ENCODE measurements at regions not wholly inside any gene's neighbourhood (a gene's known extent, or its start where the extent isn't known, plus 50 kb on each side); places are given as distances from the start of the nearest gene placed in this dataset.

DNA sequence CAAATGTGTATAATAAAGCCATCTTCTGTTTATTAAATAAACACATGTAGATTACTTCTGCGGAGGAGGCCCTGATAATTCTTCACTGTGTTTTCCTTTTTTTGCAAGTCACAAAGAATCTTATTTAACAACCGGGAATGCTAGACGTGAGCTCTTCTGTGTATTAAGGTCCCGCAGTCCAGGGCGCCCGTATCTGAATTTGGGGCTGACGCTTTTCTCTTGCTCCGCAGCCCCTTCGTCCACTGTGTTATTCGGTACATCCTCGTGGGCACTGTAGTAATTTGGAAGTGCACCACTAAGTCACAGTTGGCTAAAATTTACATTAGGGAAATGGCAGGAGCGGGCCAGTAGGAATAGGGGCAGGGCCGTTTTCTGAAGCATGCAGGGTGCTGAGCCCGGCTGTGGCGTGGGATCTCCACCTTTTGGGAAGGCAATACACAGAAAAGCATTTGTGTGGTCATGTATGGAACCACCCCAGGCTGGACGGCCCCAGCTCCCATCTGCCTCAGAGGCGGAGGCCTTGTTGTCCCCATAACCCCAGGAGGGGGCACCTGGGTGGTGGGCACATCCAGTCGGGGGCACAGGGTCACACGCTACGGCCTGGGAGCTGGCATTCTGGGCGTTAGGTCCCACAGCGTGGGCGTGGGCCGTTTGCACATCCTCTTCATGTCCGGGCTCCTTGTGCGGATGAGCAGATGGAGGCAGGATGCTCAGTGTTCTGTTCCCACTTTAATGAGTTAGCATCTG lies 258.7 kb upstream of the IRX4 start:
- TF ChIP-seq, protein P1, sequence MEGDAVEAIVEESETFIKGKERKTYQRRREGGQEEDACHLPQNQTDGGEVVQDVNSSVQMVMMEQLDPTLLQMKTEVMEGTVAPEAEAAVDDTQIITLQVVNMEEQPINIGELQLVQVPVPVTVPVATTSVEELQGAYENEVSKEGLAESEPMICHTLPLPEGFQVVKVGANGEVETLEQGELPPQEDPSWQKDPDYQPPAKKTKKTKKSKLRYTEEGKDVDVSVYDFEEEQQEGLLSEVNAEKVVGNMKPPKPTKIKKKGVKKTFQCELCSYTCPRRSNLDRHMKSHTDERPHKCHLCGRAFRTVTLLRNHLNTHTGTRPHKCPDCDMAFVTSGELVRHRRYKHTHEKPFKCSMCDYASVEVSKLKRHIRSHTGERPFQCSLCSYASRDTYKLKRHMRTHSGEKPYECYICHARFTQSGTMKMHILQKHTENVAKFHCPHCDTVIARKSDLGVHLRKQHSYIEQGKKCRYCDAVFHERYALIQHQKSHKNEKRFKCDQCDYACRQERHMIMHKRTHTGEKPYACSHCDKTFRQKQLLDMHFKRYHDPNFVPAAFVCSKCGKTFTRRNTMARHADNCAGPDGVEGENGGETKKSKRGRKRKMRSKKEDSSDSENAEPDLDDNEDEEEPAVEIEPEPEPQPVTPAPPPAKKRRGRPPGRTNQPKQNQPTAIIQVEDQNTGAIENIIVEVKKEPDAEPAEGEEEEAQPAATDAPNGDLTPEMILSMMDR (IDR thresholded peaks at IDR 0.05; ENCODE audit: poor library complexity, severe bottlenecking) = no peak
- TF ChIP-seq RAD21 (conservative IDR thresholded peaks at IDR 0.05) (no peak), TAF1 (IDR thresholded peaks at IDR 0.05; ENCODE audit: low read depth) (no peak), POLR2AphosphoS5 (IDR thresholded peaks at IDR 0.05) (no peak)

Measured in neural cell (in vitro differentiated cells).